ENCODE measurements at regions not wholly inside any gene's neighbourhood (a gene's known extent, or its start where the extent isn't known, plus 50 kb on each side); places are given as distances from the start of the nearest gene placed in this dataset.

GRCh38 chr16:86449446-86450095 is 60.8 kb upstream of the FOXF1 start:
- H3K36me3 Mint-ChIP-seq (ENCODE audit: unreplicated experiment) = no peaks in the 10 kb centered on the region
- H3K4me1 Mint-ChIP-seq (ENCODE audit: low read depth, unreplicated experiment) = no peaks in the 10 kb centered on the region
- H3K4me3 Mint-ChIP-seq (ENCODE audit: unreplicated experiment) = no peak overlapping the region
- H3K9me3 Mint-ChIP-seq (ENCODE audit: unreplicated experiment) = peaks cover 2% of the 10 kb centered on the region
- TF ChIP-seq, protein P1, sequence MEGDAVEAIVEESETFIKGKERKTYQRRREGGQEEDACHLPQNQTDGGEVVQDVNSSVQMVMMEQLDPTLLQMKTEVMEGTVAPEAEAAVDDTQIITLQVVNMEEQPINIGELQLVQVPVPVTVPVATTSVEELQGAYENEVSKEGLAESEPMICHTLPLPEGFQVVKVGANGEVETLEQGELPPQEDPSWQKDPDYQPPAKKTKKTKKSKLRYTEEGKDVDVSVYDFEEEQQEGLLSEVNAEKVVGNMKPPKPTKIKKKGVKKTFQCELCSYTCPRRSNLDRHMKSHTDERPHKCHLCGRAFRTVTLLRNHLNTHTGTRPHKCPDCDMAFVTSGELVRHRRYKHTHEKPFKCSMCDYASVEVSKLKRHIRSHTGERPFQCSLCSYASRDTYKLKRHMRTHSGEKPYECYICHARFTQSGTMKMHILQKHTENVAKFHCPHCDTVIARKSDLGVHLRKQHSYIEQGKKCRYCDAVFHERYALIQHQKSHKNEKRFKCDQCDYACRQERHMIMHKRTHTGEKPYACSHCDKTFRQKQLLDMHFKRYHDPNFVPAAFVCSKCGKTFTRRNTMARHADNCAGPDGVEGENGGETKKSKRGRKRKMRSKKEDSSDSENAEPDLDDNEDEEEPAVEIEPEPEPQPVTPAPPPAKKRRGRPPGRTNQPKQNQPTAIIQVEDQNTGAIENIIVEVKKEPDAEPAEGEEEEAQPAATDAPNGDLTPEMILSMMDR (IDR thresholded peaks at IDR 0.05; ENCODE audit: partially characterized antibody, unreplicated experiment) = no peak
- DNase-seq = no peak
- H3K27me3 Mint-ChIP-seq (ENCODE audit: unreplicated experiment) = peaks cover 1% of the 10 kb centered on the region
- H3K27ac Mint-ChIP-seq (ENCODE audit: unreplicated experiment) = no peak overlapping the region

DNA sequence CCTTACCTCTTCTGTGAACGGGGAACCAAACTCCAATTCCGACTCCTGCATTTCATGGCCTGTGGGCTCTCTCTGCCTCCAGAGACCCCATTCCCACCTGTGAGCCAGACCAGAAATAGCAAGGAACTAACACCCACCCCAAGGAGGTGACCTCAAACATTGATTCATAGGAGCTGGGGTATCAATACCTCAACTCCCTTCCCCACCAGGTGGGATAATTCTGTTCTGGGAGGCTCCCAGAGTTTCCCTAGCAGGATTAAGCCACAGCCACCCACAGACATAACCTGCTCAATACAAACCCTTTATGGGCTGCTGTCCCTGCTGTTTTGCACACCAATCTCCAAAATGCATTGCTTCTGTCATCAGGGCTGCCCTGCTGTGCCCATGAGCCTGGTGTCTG is 59.6 kb upstream of the FOXF1 start:
- peaks cover 2% of the 10 kb centered on the region for H3K9me3 Mint-ChIP-seq (ENCODE audit: unreplicated experiment)
- DNase-seq = no peak
- H3K4me3 Mint-ChIP-seq (ENCODE audit: unreplicated experiment) = no peak overlapping the region
- no peaks in the 10 kb centered on the region for H3K36me3 Mint-ChIP-seq (ENCODE audit: unreplicated experiment)
- no peaks in the 10 kb centered on the region for H3K4me1 Mint-ChIP-seq (ENCODE audit: low read depth, unreplicated experiment)
- H3K27ac Mint-ChIP-seq (ENCODE audit: unreplicated experiment) = no peak overlapping the region
- TF ChIP-seq, protein P1 (IDR thresholded peaks at IDR 0.05; ENCODE audit: partially characterized antibody, unreplicated experiment) = no peak
- H3K27me3 Mint-ChIP-seq (ENCODE audit: unreplicated experiment) = peaks cover 1% of the 10 kb centered on the region

- no peak overlapping the region for H3K4me3 Mint-ChIP-seq (ENCODE audit: unreplicated experiment)
- H3K4me1 Mint-ChIP-seq (ENCODE audit: low read depth, unreplicated experiment) = no peaks in the 10 kb centered on the region
- H3K9me3 Mint-ChIP-seq (ENCODE audit: unreplicated experiment) = peaks cover 2% of the 10 kb centered on the region
- TF ChIP-seq, protein P1 (IDR thresholded peaks at IDR 0.05; ENCODE audit: partially characterized antibody, unreplicated experiment) = no peak
- H3K27ac Mint-ChIP-seq (ENCODE audit: unreplicated experiment) = no peak overlapping the region
- peaks cover 1% of the 10 kb centered on the region for H3K27me3 Mint-ChIP-seq (ENCODE audit: unreplicated experiment)
- no peaks in the 10 kb centered on the region for H3K36me3 Mint-ChIP-seq (ENCODE audit: unreplicated experiment)
- DNase-seq = no peak
Measured at GRCh38 chr16:86452451-86452850, 57.9 kb upstream of the FOXF1 start.

DNA sequence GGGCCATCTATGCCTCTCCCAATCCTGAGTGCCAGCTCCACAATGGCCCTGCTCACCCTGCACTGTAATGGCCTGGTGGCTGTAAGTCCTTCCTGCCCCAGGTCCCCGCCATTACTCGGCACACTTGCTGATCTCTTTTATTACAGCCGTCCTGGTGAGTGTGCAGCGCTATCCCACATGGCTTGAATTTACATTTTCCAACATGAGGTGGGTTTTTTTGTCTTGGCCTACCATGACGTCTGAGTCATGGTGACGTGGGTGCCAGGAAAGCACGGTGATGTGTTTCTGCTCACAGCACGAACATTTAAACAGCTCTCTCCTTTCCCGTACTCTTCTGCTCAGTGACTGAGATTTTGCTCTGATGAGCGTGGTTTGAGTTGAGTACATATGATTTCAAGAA is 55.2 kb upstream of the FOXF1 start:
- TF ChIP-seq, protein P1 (IDR thresholded peaks at IDR 0.05; ENCODE audit: partially characterized antibody, unreplicated experiment) = no peak
- Mint-ChIP-seq H3K9me3 (ENCODE audit: unreplicated experiment) (peaks cover 3% of the 10 kb centered on the region), H3K27me3 (ENCODE audit: unreplicated experiment) (no peaks in the 10 kb centered on the region), H3K36me3 (ENCODE audit: unreplicated experiment) (no peaks in the 10 kb centered on the region), H3K4me3 (ENCODE audit: unreplicated experiment) (no peak overlapping the region), H3K4me1 (ENCODE audit: low read depth, unreplicated experiment) (no peaks in the 10 kb centered on the region), H3K27ac (ENCODE audit: unreplicated experiment) (no peak overlapping the region)
- DNase-seq = no peak

DNA sequence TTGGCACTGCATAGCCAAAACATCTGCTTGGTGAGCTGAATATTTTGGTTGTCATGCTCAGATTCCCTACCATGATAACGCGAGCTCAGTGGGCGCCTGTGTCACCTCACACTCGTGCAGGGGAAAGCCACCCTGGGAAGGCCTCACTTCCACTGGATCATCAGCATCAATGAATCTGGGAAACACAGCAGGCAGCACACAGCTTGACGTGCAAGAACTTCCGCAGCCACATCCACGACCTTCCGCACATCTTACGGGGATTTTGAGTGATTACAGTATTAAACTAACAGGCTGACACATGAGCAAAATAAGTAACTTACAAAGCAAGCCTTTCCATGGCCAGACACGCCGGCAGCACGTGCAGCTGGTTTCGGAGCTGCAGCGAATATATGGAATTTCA is 54.7 kb upstream of the FOXF1 start:
- Mint-ChIP-seq H3K4me3 (ENCODE audit: unreplicated experiment) (no peak overlapping the region), H3K27ac (ENCODE audit: unreplicated experiment) (no peak overlapping the region), H3K27me3 (ENCODE audit: unreplicated experiment) (no peaks in the 10 kb centered on the region), H3K4me1 (ENCODE audit: low read depth, unreplicated experiment) (no peaks in the 10 kb centered on the region), H3K9me3 (ENCODE audit: unreplicated experiment) (peaks cover 3% of the 10 kb centered on the region), H3K36me3 (ENCODE audit: unreplicated experiment) (no peaks in the 10 kb centered on the region)
- no peak for DNase-seq
- TF ChIP-seq, protein P1 (IDR thresholded peaks at IDR 0.05; ENCODE audit: partially characterized antibody, unreplicated experiment) = no peak

Data from glutamatergic neuron (in vitro differentiated cells).